ENCODE measurements at regions not wholly inside any gene's neighbourhood (a gene's known extent, or its start where the extent isn't known, plus 50 kb on each side); places are given as distances from the start of the nearest gene placed in this dataset.
"Not testable (repeated sequence)": the region's sequence is repeated elsewhere in the genome, so short reads cannot be mapped to it uniquely, and the experiment has no call there.

GRCh38 chr4:115969756-115970155 is 856.3 kb upstream of the NDST4 start:
- ChIA-PET CTCF (no interaction called here), POLR2A (no interaction called here)
- no peaks in the 10 kb centered on the region for H3K4me1 ChIP-seq (ENCODE audit: control extremely low read depth in 1 of 4, control insufficient read depth in 4 of 4, insufficient read depth in 4 of 4, low read length in 3 of 4)
- no peaks in the 10 kb centered on the region for H3K27me3 ChIP-seq (replicated peaks in 2 of 5; ENCODE audit: control insufficient read depth in 4 of 5, insufficient read depth in 5 of 5, low read length in 4 of 5)
- no peak overlapping the region for H3K27ac ChIP-seq (ENCODE audit: insufficient read depth in 1 of 2, low read depth in 1 of 2, low read length in 2 of 2, poor library complexity in 1 of 2, severe bottlenecking in 2 of 2)
- no peaks in the 10 kb centered on the region for H3K9me3 ChIP-seq (ENCODE audit: control extremely low read depth in 1 of 5, control insufficient read depth in 4 of 5, insufficient read depth in 2 of 5, low read depth in 1 of 5, low read length in 4 of 5)
- DNase-seq, result no peak
- H3K36me3 ChIP-seq (ENCODE audit: control insufficient read depth in 4 of 4, insufficient read depth in 4 of 4, low read length in 3 of 4), result no peaks in the 10 kb centered on the region
- WGBS (ENCODE audit: insufficient coverage), result 83% methylated on average over 1 of the region's 1 CpG
- H3K4me3 ChIP-seq (ENCODE audit: control insufficient read depth in 1 of 7, extremely low read depth in 1 of 7, insufficient read depth in 4 of 7, low read depth in 2 of 7, low read length in 6 of 7), result no peak overlapping the region

DNA sequence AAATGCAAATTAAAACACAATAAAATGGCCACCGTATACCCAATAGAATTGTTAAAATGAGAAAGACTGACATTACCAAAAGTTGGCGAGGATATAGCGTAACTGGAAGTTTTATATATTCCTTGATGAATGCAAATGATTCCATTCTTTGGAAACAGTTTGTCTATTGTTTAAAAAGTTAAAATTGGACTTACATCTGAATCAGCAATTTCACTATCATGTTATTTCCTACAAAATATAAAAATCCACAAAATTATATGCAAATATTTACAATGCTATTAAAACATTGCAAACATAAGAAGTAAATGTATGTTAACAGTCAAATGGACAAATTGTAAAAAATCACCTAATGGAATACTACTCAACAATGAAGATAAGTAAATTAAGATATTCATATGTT is 852.2 kb upstream of the NDST4 start:
- no peak for DNase-seq
- Histone ChIP-seq H3K9me3 (ENCODE audit: control extremely low read depth in 1 of 5, control insufficient read depth in 4 of 5, insufficient read depth in 2 of 5, low read depth in 1 of 5, low read length in 4 of 5) (no peaks in the 10 kb centered on the region), H3K36me3 (ENCODE audit: control insufficient read depth in 4 of 4, insufficient read depth in 4 of 4, low read length in 3 of 4) (no peaks in the 10 kb centered on the region), H3K4me3 (ENCODE audit: control insufficient read depth in 1 of 7, extremely low read depth in 1 of 7, insufficient read depth in 4 of 7, low read depth in 2 of 7, low read length in 6 of 7) (no peak overlapping the region), H3K27me3 (replicated peaks in 2 of 5; ENCODE audit: control insufficient read depth in 4 of 5, insufficient read depth in 5 of 5, low read length in 4 of 5) (no peaks in the 10 kb centered on the region), H3K27ac (ENCODE audit: insufficient read depth in 1 of 2, low read depth in 1 of 2, low read length in 2 of 2, poor library complexity in 1 of 2, severe bottlenecking in 2 of 2) (no peak overlapping the region), H3K4me1 (ENCODE audit: control extremely low read depth in 1 of 4, control insufficient read depth in 4 of 4, insufficient read depth in 4 of 4, low read length in 3 of 4) (no peaks in the 10 kb centered on the region)
- ChIA-PET POLR2A (no interaction called here), CTCF (no interaction called here)
- whole genome bisulfite sequencing (ENCODE audit: insufficient coverage), result no CpG with 5 or more reads among the region's 3 CpGs

GRCh38 chr4:115956054-115956796 is 842.8 kb upstream of the NDST4 start:
- H3K27me3 ChIP-seq (replicated peaks in 2 of 5; ENCODE audit: control insufficient read depth in 4 of 5, insufficient read depth in 5 of 5, low read length in 4 of 5); DNase-seq; H3K36me3 ChIP-seq (ENCODE audit: control insufficient read depth in 4 of 4, insufficient read depth in 4 of 4, low read length in 3 of 4); H3K9me3 ChIP-seq (ENCODE audit: control extremely low read depth in 1 of 5, control insufficient read depth in 4 of 5, insufficient read depth in 2 of 5, low read depth in 1 of 5, low read length in 4 of 5); H3K4me1 ChIP-seq (ENCODE audit: control extremely low read depth in 1 of 4, control insufficient read depth in 4 of 4, insufficient read depth in 4 of 4, low read length in 3 of 4); POLR2A ChIA-PET; H3K27ac ChIP-seq (ENCODE audit: insufficient read depth in 1 of 2, low read depth in 1 of 2, low read length in 2 of 2, poor library complexity in 1 of 2, severe bottlenecking in 2 of 2); H3K4me3 ChIP-seq (ENCODE audit: control insufficient read depth in 1 of 7, extremely low read depth in 1 of 7, insufficient read depth in 4 of 7, low read depth in 2 of 7, low read length in 6 of 7); CTCF ChIA-PET: not testable (repeated sequence)
- WGBS (ENCODE audit: insufficient coverage), result 80% methylated on average over 3 of the region's 6 CpGs

- Histone ChIP-seq H3K9me3 (ENCODE audit: control extremely low read depth in 1 of 5, control insufficient read depth in 4 of 5, insufficient read depth in 2 of 5, low read depth in 1 of 5, low read length in 4 of 5) (no peaks in the 10 kb centered on the region), H3K27ac (ENCODE audit: insufficient read depth in 1 of 2, low read depth in 1 of 2, low read length in 2 of 2, poor library complexity in 1 of 2, severe bottlenecking in 2 of 2) (no peak overlapping the region), H3K27me3 (replicated peaks in 2 of 5; ENCODE audit: control insufficient read depth in 4 of 5, insufficient read depth in 5 of 5, low read length in 4 of 5) (no peaks in the 10 kb centered on the region), H3K4me1 (ENCODE audit: control extremely low read depth in 1 of 4, control insufficient read depth in 4 of 4, insufficient read depth in 4 of 4, low read length in 3 of 4) (no peaks in the 10 kb centered on the region), H3K36me3 (ENCODE audit: control insufficient read depth in 4 of 4, insufficient read depth in 4 of 4, low read length in 3 of 4) (no peaks in the 10 kb centered on the region), H3K4me3 (ENCODE audit: control insufficient read depth in 1 of 7, extremely low read depth in 1 of 7, insufficient read depth in 4 of 7, low read depth in 2 of 7, low read length in 6 of 7) (no peak overlapping the region)
- DNase-seq, result no peak
- POLR2A ChIA-PET, result no interaction called here
- 96% methylated on average over 10 of the region's 10 CpGs for WGBS (ENCODE audit: insufficient coverage)
- CTCF ChIA-PET, result no interaction called here
Observed at GRCh38 chr4:115950806-115951205, 837.4 kb upstream of the NDST4 start.

DNA sequence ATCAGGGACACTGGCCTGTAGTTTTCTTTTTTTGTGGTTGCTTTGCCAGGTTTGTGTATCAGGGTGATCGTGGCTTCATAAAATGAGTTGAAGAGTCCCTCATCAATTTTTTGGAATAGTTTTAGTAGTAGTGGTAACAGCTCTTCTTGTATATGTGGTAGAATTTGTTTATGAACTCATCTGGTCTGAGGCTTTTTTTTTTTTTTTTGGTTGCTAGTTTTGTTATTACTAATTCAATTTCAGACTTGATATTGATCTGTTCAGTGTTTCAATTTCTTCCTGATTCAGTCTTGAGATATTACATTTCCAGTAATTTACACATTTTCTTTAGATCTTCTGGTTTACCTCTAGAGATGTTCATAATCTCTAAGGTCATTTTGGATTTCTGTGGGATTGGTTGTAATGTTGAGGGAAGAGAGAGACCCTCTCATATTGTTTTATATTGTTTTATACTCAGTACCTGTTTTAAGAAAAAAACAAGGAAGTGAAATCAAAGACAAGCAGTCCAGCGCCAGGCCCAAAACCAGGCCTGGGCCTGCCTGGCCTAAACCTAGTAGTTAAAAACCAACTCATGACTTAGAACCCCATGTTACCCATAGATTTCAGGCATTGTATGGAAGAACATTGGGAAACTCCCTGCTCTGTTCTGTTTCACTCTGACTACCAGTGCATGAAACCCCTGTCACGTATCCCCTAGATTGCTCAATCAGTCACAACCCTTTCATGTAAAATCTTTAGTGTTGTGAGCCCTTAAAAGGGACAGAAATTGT is 836.7 kb upstream of the NDST4 start:
- WGBS (ENCODE audit: insufficient coverage), result 100% methylated on average over 1 of the region's 3 CpGs
- H3K4me1 ChIP-seq (ENCODE audit: control extremely low read depth in 1 of 4, control insufficient read depth in 4 of 4, insufficient read depth in 4 of 4, low read length in 3 of 4); H3K4me3 ChIP-seq (ENCODE audit: control insufficient read depth in 1 of 7, extremely low read depth in 1 of 7, insufficient read depth in 4 of 7, low read depth in 2 of 7, low read length in 6 of 7); H3K9me3 ChIP-seq (ENCODE audit: control extremely low read depth in 1 of 5, control insufficient read depth in 4 of 5, insufficient read depth in 2 of 5, low read depth in 1 of 5, low read length in 4 of 5); DNase-seq; H3K27me3 ChIP-seq (replicated peaks in 2 of 5; ENCODE audit: control insufficient read depth in 4 of 5, insufficient read depth in 5 of 5, low read length in 4 of 5); H3K27ac ChIP-seq (ENCODE audit: insufficient read depth in 1 of 2, low read depth in 1 of 2, low read length in 2 of 2, poor library complexity in 1 of 2, severe bottlenecking in 2 of 2); POLR2A ChIA-PET; CTCF ChIA-PET; H3K36me3 ChIP-seq (ENCODE audit: control insufficient read depth in 4 of 4, insufficient read depth in 4 of 4, low read length in 3 of 4): not testable (repeated sequence)

- Histone ChIP-seq H3K4me3 (ENCODE audit: control insufficient read depth in 1 of 7, extremely low read depth in 1 of 7, insufficient read depth in 4 of 7, low read depth in 2 of 7, low read length in 6 of 7) (no peak overlapping the region), H3K27me3 (replicated peaks in 2 of 5; ENCODE audit: control insufficient read depth in 4 of 5, insufficient read depth in 5 of 5, low read length in 4 of 5) (no peaks in the 10 kb centered on the region), H3K4me1 (ENCODE audit: control extremely low read depth in 1 of 4, control insufficient read depth in 4 of 4, insufficient read depth in 4 of 4, low read length in 3 of 4) (no peaks in the 10 kb centered on the region), H3K36me3 (ENCODE audit: control insufficient read depth in 4 of 4, insufficient read depth in 4 of 4, low read length in 3 of 4) (no peaks in the 10 kb centered on the region), H3K9me3 (ENCODE audit: control extremely low read depth in 1 of 5, control insufficient read depth in 4 of 5, insufficient read depth in 2 of 5, low read depth in 1 of 5, low read length in 4 of 5) (peaks cover 0 to 3% (median 0%) of the 10 kb centered on the region in 5 experiments), H3K27ac (ENCODE audit: insufficient read depth in 1 of 2, low read depth in 1 of 2, low read length in 2 of 2, poor library complexity in 1 of 2, severe bottlenecking in 2 of 2) (no peak overlapping the region)
- ChIA-PET POLR2A (no interaction called here), CTCF (no interaction called here)
- DNase-seq, result no peak
- 86% methylated on average over 3 of the region's 3 CpGs for whole genome bisulfite sequencing (ENCODE audit: insufficient coverage)
Observed at GRCh38 chr4:115945026-115945425, 831.6 kb upstream of the NDST4 start.

GRCh38 chr4:115944146-115944905 is 830.9 kb upstream of the NDST4 start:
- H3K27ac ChIP-seq (ENCODE audit: insufficient read depth in 1 of 2, low read depth in 1 of 2, low read length in 2 of 2, poor library complexity in 1 of 2, severe bottlenecking in 2 of 2), result no peak overlapping the region
- 96% methylated on average over 3 of the region's 5 CpGs for WGBS (ENCODE audit: insufficient coverage)
- POLR2A ChIA-PET, result no interaction called here
- H3K4me1 ChIP-seq (ENCODE audit: control extremely low read depth in 1 of 4, control insufficient read depth in 4 of 4, insufficient read depth in 4 of 4, low read length in 3 of 4), result no peaks in the 10 kb centered on the region
- DNase-seq, result no peak
- H3K36me3 ChIP-seq (ENCODE audit: control insufficient read depth in 4 of 4, insufficient read depth in 4 of 4, low read length in 3 of 4), result no peaks in the 10 kb centered on the region
- no peak overlapping the region for H3K4me3 ChIP-seq (ENCODE audit: control insufficient read depth in 1 of 7, extremely low read depth in 1 of 7, insufficient read depth in 4 of 7, low read depth in 2 of 7, low read length in 6 of 7)
- CTCF ChIA-PET, result no interaction called here
- no peaks in the 10 kb centered on the region for H3K27me3 ChIP-seq (replicated peaks in 2 of 5; ENCODE audit: control insufficient read depth in 4 of 5, insufficient read depth in 5 of 5, low read length in 4 of 5)
- H3K9me3 ChIP-seq (ENCODE audit: control extremely low read depth in 1 of 5, control insufficient read depth in 4 of 5, insufficient read depth in 2 of 5, low read depth in 1 of 5, low read length in 4 of 5), result peaks cover 0 to 3% (median 0%) of the 10 kb centered on the region in 5 experiments

All from common myeloid progenitor, CD34-positive (primary cell).